ENCODE measurements at regions not wholly inside any gene's neighbourhood (a gene's known extent, or its start where the extent isn't known, plus 50 kb on each side); places are given as distances from the start of the nearest gene placed in this dataset.
A peak's percentile ranks its signal among the peaks of the same experiment; 100 is the strongest.

DNA sequence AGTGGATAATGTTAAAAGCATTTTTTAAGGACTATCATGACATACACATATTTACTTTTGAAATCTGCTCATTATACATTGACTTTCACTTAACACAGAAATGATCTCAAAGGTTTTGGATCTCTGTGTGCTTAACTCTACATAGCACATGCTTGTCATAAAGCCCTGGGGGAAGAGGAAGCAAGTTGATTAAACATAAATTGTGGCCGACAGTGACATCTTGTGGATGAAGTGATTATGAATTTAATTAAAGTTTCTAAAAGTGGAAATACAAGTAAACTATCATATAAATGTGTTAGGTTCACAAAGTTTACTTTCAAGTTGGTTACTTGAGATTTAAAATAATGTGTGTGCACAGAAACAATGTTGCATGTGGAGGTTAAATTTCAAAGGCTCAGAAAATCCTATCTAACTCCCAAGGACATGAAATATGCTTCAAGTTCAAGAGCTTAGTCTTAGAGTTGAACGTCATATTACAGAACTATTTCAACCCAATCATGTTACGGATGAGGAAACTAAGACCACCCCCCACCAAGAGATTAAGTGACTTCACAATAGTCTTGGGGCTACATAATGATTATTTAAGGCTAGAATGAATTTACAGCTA, 1247.8 kb downstream of the GATA3 start:
- ChIA-PET POLR2A (ENCODE audit: low non-redundant PET) (no interaction called here), CTCF (interaction anchor here (0.6 kb wide), 3 partner anchors 206 to 1767 kb away, joined by 3 read pairs; no protein-coding TSS in a partner anchor)
- DNase-seq (ENCODE audit: low spot score), result peak; percentile 36
- no peak overlapping the region for H3K27ac ChIP-seq
- peak; percentile 48 for TF ChIP-seq CTCF (conservative IDR thresholded peaks at IDR 0.05; ENCODE audit: low read depth)

GRCh38 chr10:9305018-9305655, 1250.6 kb downstream of the GATA3 start:
- CTCF ChIA-PET, result interaction anchor here (0.7 to 0.8 kb wide), 5 partner anchors 32 to 1776 kb away, joined by 3 to 6 read pairs (median 4); no protein-coding TSS in a partner anchor
- POLR2A ChIA-PET (ENCODE audit: low non-redundant PET), result no interaction called here
- DNase-seq (ENCODE audit: low spot score), result peak; percentile 25
- H3K27ac ChIP-seq, result no peak overlapping the region
- TF ChIP-seq CTCF (conservative IDR thresholded peaks at IDR 0.05; ENCODE audit: low read depth), result peak; percentile 62

DNA sequence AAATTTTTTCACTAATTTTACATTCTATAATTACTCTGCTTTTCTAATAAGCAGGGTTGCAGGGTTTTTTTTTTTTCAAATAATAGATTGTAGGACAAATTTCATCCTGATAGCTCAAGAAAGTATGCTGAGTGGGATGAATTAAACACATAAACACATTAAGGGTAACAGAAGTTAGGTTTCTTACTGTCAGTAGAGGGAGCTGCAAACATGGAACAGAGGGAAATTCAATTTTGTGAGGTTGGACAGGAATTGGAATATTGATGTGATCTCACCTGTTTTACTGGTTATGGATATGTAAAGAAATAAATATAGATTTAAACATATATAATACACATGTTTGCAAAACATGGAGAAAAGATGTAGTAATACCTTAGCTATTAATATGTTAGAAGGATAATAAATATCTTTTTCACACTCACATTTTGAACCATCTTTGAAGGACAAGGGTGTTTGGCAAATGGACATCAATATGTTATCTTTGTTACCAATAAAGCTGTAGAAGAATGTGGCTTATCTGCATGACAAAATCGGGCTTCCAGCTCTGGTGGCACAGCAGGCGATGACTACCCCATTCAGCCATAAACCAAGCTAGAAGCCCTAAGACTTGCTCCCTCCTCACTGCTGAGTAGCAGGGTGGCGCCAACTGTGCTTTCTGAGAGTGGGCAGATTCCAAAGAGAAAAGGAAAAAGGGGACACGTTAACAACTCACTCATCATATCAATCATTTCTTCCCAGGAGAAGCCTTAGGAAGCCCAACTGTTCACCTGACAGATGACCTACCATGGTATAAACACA, 1257.4 kb downstream of the GATA3 start:
- no peak for TF ChIP-seq CTCF (conservative IDR thresholded peaks at IDR 0.05; ENCODE audit: low read depth)
- H3K27ac ChIP-seq, result no peak overlapping the region
- DNase-seq (ENCODE audit: low spot score), result peak; percentile 4
- POLR2A ChIA-PET (ENCODE audit: low non-redundant PET), result no interaction called here
- CTCF ChIA-PET, result interaction anchor here (0.6 to 1.2 kb wide), 2 partner anchors 58 to 1628 kb away, joined by 3 read pairs; no protein-coding TSS in a partner anchor

DNA sequence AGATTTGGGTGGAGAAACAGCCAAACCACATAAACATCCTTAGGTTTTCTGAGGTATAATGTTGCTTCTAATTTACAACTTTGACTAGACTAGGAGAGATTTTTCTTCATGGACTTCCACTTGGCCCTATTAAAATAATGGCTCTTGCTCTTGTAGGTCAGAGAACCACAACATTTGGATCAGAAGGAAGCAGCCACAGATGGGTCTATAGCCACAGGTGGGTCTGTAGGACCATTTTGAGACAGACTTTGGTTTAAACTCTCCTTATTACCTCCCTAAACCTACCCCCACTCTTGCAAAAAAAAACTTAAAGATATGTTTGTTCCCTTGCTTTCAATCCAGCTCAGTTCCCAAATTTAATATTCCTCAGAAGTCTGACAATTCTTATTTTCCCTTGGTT, 1260.8 kb downstream of the GATA3 start:
- TF ChIP-seq CTCF (conservative IDR thresholded peaks at IDR 0.05; ENCODE audit: low read depth), result no peak
- CTCF ChIA-PET, result no interaction called here
- no peak overlapping the region for H3K27ac ChIP-seq
- no peak for DNase-seq (ENCODE audit: low spot score)
- POLR2A ChIA-PET (ENCODE audit: low non-redundant PET), result no interaction called here

- CTCF ChIA-PET, result interaction anchor here (0.6 to 1.2 kb wide), 7 partner anchors 77 to 1939 kb away, joined by 3 to 4 read pairs (median 3); no protein-coding TSS in a partner anchor
- TF ChIP-seq CTCF (conservative IDR thresholded peaks at IDR 0.05; ENCODE audit: low read depth), result peak; percentile 87
- POLR2A ChIA-PET (ENCODE audit: low non-redundant PET), result no interaction called here
- peak; percentile 69 for DNase-seq (ENCODE audit: low spot score)
- H3K27ac ChIP-seq, result no peak overlapping the region
Observed at GRCh38 chr10:9331583-9332008, 1277.1 kb downstream of the GATA3 start.

GRCh38 chr10:9334270-9334669, 1279.8 kb downstream of the GATA3 start:
- no peak overlapping the region for H3K27ac ChIP-seq
- no peak for DNase-seq (ENCODE audit: low spot score)
- no peak for TF ChIP-seq CTCF (conservative IDR thresholded peaks at IDR 0.05; ENCODE audit: low read depth)
- ChIA-PET POLR2A (ENCODE audit: low non-redundant PET) (no interaction called here), CTCF (no interaction called here)

Measured in RWPE1 (cell line).